Activated CD8-positive, alpha-beta memory T cell treated with anti-CD3 and anti-CD28 coated beads for 36 hours (primary cell): ENCODE measurements at regions not wholly inside any gene's neighbourhood (a gene's known extent, or its start where the extent isn't known, plus 50 kb on each side); places are given as distances from the start of the nearest gene placed in this dataset.
"Not testable (repeated sequence)": the region's sequence is repeated elsewhere in the genome, so short reads cannot be mapped to it uniquely, and the experiment has no call there.

Experiments used
- CTCF ChIA-PET: fragments of 350-600 bp; sonication (Branson Sonifier 250); formaldehyde crosslinking; loops from one replicate; lab custom pipeline; 2021; ENCODE audit warnings: antibody characterized with exemption; lab: Charles Lee
- POLR2A ChIA-PET: fragments of 350-600 bp; sonication (Branson Sonifier 250); formaldehyde crosslinking; loops from one replicate; lab custom pipeline; 2021; ENCODE audit warnings: antibody characterized with exemption; lab: Charles Lee

DNA sequence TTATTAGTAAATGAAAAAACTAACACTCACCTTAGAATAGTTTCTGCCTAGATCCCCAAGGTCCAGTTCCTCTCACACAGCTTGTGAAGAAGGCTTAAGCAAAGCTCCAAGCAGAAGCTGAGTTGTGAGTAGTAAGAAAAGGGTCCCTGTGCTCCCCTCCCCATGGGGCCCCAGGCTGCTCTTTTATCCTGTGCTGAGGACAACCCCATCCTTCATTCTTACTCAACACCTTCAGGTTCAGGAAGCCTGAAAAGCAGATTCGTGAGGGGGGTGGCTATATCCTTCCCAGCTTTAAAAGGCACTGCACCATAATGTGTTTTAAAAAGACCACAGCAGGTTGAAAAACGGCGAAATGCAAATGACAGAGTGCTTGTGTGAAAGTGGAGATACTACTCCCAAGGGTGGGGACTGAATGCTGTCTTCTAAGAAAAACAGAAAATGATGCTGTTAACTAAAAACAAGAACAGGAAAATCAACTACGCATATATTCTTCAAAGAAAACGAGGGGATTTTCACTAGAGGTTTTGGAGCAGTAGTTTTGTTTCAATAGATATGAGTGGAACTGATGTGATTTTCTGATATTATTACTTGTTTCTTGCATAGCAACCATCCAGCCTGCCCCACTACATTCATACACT, 182.7 kb downstream of the KTN1 start:
- ChIA-PET POLR2A (no interaction called here), CTCF (interaction anchor here (0.7 kb wide), 1 partner anchor 102 kb away, joined by 3 read pairs; no protein-coding TSS in a partner anchor)

- CTCF ChIA-PET, result no interaction called here
- POLR2A ChIA-PET, result no interaction called here
Measured at GRCh38 chr14:55764784-55765183, 184.8 kb downstream of the KTN1 start.

DNA sequence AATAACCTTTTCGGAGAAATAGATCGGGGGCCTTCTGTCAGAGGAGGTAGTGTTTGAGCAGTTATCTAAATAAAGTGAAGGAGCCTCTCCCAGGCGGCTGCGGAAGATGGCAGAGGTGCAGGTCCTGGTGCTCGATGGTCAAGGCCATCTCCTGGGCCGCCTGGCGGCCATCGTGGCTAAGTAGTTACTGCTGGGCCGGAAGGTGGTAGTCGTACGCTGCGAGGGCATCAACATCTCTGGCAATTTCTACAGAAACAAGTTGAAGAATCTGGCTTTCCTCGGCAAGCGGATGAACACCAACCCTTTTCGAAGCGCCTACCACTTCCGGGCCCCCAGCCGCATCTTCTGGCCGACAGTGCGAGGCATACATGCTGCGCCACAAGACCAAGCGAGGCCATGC, 186.1 kb downstream of the KTN1 start:
- ChIA-PET POLR2A (no interaction called here), CTCF (no interaction called here)

GRCh38 chr14:55767286-55767685, 187.3 kb downstream of the KTN1 start:
- POLR2A ChIA-PET, result no interaction called here
- CTCF ChIA-PET, result no interaction called here

DNA sequence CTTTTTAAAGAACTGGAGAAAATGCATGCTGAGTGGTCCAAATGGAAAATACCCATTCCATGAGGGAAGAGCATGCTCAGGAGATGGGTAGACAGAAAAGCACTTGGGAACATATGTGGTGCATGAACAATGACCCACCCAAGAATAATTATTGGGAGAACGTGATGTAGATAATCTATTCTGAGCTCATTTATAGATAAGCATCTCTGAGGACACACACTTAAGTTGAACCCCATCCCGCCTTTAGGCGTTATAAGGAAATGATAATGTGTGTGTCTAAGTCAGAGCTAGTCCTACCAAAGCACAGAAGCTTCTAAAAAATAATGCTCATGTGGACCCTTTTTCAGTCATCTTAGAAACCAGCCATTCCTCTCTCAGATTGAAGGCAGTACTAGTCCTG, 189.9 kb downstream of the KTN1 start:
- POLR2A ChIA-PET, result no interaction called here
- CTCF ChIA-PET, result no interaction called here

DNA sequence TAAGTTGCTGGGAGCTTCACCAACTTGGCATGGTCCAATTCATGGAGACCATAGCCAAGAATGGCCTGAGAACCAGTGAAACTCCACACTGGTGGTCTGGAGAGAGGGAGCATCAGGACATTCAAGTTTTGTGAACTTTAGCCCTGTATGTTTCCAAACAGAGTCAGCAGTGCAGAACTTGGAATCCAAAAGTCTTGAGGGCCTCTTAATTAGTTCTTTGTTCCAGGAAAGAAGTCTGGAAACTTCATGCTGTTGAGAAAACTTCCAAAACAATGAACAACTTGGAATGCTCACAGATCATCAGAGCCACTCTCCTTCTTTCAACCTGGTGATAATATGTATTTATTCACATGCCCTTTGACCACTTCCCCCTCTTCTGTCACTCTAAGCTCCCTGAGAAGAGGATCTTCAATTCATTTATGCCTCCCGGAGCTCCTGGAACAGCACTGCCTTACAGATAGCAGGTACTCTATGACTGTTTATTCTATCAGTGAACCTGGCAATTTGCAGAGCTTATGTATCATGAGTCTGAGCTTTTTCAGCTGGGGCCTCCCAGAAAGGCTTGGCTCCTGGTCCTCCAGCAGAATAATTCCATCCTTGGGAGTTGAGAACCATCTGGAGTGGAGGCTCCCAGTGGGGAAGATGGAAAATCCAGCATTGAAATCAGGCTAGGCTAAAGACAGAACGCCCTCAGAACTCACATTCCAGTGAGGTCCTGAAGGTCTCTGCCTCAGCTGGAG, 191.4 kb downstream of the KTN1 start:
- POLR2A ChIA-PET, result no interaction called here
- CTCF ChIA-PET, result no interaction called here

- ChIA-PET CTCF (no interaction called here), POLR2A (no interaction called here)
Measured at GRCh38 chr14:55772486-55772885, 192.5 kb downstream of the KTN1 start.

DNA sequence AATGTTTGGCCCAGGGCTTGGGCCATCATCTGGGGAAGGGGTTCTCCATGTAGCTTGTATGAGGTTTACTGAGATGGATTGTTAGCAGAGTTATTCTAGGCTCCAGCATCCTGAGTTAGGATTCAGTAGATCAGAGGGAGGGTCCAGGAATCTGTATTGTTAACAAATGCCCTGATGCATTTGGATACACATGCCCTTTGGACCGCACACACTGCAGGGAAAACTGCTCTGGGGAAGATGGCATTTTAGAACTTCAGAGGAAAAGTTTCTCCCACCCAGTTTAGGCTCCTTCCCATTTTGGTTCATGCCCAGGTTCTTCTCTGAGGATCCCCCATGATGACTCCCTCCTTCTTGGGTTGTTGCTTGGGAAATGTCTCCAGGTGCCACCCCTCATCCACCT, 193.3 kb downstream of the KTN1 start:
- POLR2A ChIA-PET, result no interaction called here
- CTCF ChIA-PET, result no interaction called here

GRCh38 chr14:55773984-55774545, 194.1 kb downstream of the KTN1 start:
- ChIA-PET CTCF (no interaction called here), POLR2A (no interaction called here)

- ChIA-PET POLR2A (no interaction called here), CTCF (no interaction called here)
Measured at GRCh38 chr14:55777877-55778276, 197.9 kb downstream of the KTN1 start.

DNA sequence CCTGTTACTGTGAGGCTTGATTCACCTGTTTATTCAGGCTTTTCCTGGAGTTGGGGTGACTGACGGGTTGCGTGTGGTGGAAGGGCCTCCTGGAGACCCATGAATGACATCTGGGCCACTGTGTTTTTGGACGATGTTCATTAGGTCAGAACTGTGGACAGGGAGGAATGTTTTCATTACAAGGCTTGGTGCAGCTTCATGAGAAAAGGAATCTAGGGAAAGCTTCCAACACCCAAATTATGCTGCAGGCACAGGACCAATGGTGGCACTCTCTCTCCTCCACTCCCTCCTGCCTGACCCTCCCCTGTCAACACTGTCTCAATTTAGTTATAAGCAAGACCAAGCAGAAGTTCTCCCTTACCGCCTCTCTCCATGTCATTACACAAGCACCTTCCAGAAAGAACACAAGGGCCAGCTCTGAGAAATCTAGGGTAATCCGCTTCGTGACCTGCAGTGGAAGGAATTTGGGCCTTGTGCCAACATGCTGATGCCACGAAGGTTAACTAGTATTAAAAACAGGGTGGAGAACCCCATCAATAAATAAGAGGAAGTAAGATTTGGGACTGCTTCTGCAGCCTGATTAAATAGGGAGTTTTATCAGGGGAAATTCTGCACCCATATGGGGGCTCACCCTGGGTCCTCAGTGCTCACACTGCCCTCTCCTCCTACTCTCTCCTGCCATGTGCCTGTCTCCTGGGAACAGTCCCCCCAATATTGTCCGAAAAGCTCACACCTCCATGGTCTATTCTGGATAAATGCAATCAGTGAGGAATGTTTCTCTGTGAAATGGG, 200.3 kb downstream of the KTN1 start:
- POLR2A ChIA-PET, result no interaction called here
- CTCF ChIA-PET, result no interaction called here

GRCh38 chr14:55781046-55781445, 201.0 kb downstream of the KTN1 start:
- ChIA-PET POLR2A (no interaction called here), CTCF (no interaction called here)

DNA sequence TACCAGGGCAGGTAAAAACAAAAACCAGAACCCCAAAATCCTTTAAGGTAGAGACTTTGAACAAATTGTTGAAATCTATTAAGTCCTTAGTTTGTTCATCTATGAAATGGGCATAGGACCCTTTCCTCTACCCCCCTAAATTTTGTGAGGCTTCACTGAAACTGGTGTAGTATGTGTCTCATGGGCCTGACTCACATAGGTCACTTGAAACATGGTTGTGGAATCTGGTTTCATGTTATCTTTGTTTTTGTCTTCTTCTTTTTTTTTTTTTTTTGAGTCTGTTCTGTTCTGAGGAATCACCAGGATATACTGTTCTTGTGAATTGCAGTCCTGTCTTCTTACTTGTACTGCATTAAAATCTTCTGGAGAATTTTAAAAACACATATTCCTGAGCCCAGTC, 202.2 kb downstream of the KTN1 start:
- ChIA-PET POLR2A (no interaction called here), CTCF (no interaction called here)

- ChIA-PET POLR2A (no interaction called here), CTCF (no interaction called here)
Measured at GRCh38 chr14:55789406-55789805, 209.4 kb downstream of the KTN1 start.

GRCh38 chr14:55794655-55795595, 214.9 kb downstream of the KTN1 start:
- ChIA-PET CTCF (interaction anchor here (0.8 kb wide), 1 partner anchor 680 kb away, joined by 3 read pairs; no protein-coding TSS in a partner anchor), POLR2A (no interaction called here)

GRCh38 chr14:55796513-55796912, 216.5 kb downstream of the KTN1 start:
- POLR2A ChIA-PET, CTCF ChIA-PET: not testable (repeated sequence)

GRCh38 chr14:55798406-55798805, 218.4 kb downstream of the KTN1 start:
- ChIA-PET CTCF (no interaction called here), POLR2A (no interaction called here)

DNA sequence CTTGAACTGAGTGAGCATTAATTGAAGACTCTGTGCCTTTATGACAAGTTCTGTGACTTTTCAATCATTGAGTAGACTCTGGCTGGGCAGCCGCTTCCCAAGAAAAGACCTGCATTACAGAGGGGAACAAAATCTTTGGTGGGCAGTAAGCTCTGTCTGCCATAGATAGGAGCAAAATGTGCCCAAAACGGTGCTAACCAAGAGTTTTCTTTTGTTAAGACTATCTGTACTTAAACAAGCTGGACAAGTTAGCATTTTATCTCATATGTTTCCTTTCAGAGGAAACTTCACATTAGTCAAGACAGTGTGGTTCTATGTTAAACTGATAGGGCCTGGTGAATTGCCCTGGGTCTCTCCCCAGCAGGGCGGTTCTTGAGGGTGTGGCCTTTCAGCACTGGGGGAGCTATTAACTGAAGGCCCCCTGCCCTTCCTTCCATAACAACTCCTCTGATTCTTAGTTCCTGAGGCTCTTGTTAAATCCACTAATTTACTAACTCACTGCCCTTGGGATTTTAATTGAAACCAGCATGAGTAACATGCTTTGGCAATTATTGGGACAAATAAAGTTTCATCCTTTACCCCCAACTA, 219.6 kb downstream of the KTN1 start:
- ChIA-PET POLR2A (no interaction called here), CTCF (no interaction called here)
